ENCODE measurements at regions not wholly inside any gene's neighbourhood (a gene's known extent, or its start where the extent isn't known, plus 50 kb on each side); places are given as distances from the start of the nearest gene placed in this dataset.

GRCh38 chr3:70120357-70120966 is 120.9 kb downstream of the SAMMSON start:
- no peak overlapping the region for H3K27ac Mint-ChIP-seq (ENCODE audit: unreplicated experiment)
- DNase-seq = peak; percentile 88
- H3K27me3 Mint-ChIP-seq (ENCODE audit: unreplicated experiment) = no peaks in the 10 kb centered on the region
- H3K9me3 Mint-ChIP-seq (ENCODE audit: low read depth, unreplicated experiment) = no peaks in the 10 kb centered on the region
- no TSS peak for BruUV-seq (replicated peaks)
- intact Hi-C loops (cut with micrococcal nuclease; ENCODE audit: unreplicated experiment) = loop anchor here (1.0 to 2.0 kb wide), 2 partner anchors 18 to 239 kb away; no protein-coding TSS in a partner anchor
- peak; percentile 78 for TF ChIP-seq CTCF (IDR thresholded peaks at IDR 0.05; ENCODE audit: unreplicated experiment)
- no peaks in the 10 kb centered on the region for H3K36me3 Mint-ChIP-seq (ENCODE audit: insufficient read depth, unreplicated experiment)
- CTCF ChIA-PET = interaction anchor here (1.1 to 1.5 kb wide), 6 partner anchors 19 to 346 kb away, joined by 3 to 5 read pairs (median 3); no protein-coding TSS in a partner anchor
- H3K4me1 Mint-ChIP-seq (ENCODE audit: low read depth, unreplicated experiment) = no peaks in the 10 kb centered on the region
- H3K4me3 Mint-ChIP-seq (ENCODE audit: low read depth, unreplicated experiment) = no peak overlapping the region

GRCh38 chr3:70127192-70127591 is 127.7 kb downstream of the SAMMSON start:
- no peaks in the 10 kb centered on the region for H3K27me3 Mint-ChIP-seq (ENCODE audit: unreplicated experiment)
- no peak for TF ChIP-seq CTCF (IDR thresholded peaks at IDR 0.05; ENCODE audit: unreplicated experiment)
- no peak overlapping the region for H3K4me3 Mint-ChIP-seq (ENCODE audit: low read depth, unreplicated experiment)
- no peak for DNase-seq
- intact Hi-C loops (cut with micrococcal nuclease; ENCODE audit: unreplicated experiment) = no loop called here
- no peaks in the 10 kb centered on the region for H3K9me3 Mint-ChIP-seq (ENCODE audit: low read depth, unreplicated experiment)
- CTCF ChIA-PET = no interaction called here
- no TSS peak for BruUV-seq (replicated peaks)
- no peaks in the 10 kb centered on the region for H3K36me3 Mint-ChIP-seq (ENCODE audit: insufficient read depth, unreplicated experiment)
- H3K27ac Mint-ChIP-seq (ENCODE audit: unreplicated experiment) = no peak overlapping the region
- H3K4me1 Mint-ChIP-seq (ENCODE audit: low read depth, unreplicated experiment) = no peaks in the 10 kb centered on the region

- peaks cover 9% of the 10 kb centered on the region for H3K4me1 Mint-ChIP-seq (ENCODE audit: low read depth, unreplicated experiment)
- no peak for TF ChIP-seq CTCF (IDR thresholded peaks at IDR 0.05; ENCODE audit: unreplicated experiment)
- no peak overlapping the region for H3K27ac Mint-ChIP-seq (ENCODE audit: unreplicated experiment)
- no peaks in the 10 kb centered on the region for H3K27me3 Mint-ChIP-seq (ENCODE audit: unreplicated experiment)
- H3K4me3 Mint-ChIP-seq (ENCODE audit: low read depth, unreplicated experiment) = no peak overlapping the region
- no TSS peak for BruUV-seq (replicated peaks)
- intact Hi-C loops (cut with micrococcal nuclease; ENCODE audit: unreplicated experiment) = loop anchor here (5.0 kb wide), 1 partner anchor 125 kb away; no protein-coding TSS in a partner anchor
- H3K9me3 Mint-ChIP-seq (ENCODE audit: low read depth, unreplicated experiment) = peaks cover 4% of the 10 kb centered on the region
- H3K36me3 Mint-ChIP-seq (ENCODE audit: insufficient read depth, unreplicated experiment) = no peaks in the 10 kb centered on the region
- CTCF ChIA-PET = no interaction called here
- no peak for DNase-seq
Measured at GRCh38 chr3:70137366-70137765, 137.8 kb downstream of the SAMMSON start.

- CTCF ChIA-PET = no interaction called here
- no peak overlapping the region for H3K27ac Mint-ChIP-seq (ENCODE audit: unreplicated experiment)
- peaks cover 9% of the 10 kb centered on the region for H3K4me1 Mint-ChIP-seq (ENCODE audit: low read depth, unreplicated experiment)
- no peak for TF ChIP-seq CTCF (IDR thresholded peaks at IDR 0.05; ENCODE audit: unreplicated experiment)
- no peak overlapping the region for H3K4me3 Mint-ChIP-seq (ENCODE audit: low read depth, unreplicated experiment)
- intact Hi-C loops (cut with micrococcal nuclease; ENCODE audit: unreplicated experiment) = loop anchor here (2.0 to 5.0 kb wide), 2 partner anchors 18 to 124 kb away; no protein-coding TSS in a partner anchor
- H3K36me3 Mint-ChIP-seq (ENCODE audit: insufficient read depth, unreplicated experiment) = no peaks in the 10 kb centered on the region
- H3K27me3 Mint-ChIP-seq (ENCODE audit: unreplicated experiment) = no peaks in the 10 kb centered on the region
- BruUV-seq (replicated peaks) = no TSS peak
- DNase-seq = no peak
- H3K9me3 Mint-ChIP-seq (ENCODE audit: low read depth, unreplicated experiment) = peaks cover 4% of the 10 kb centered on the region
Measured at GRCh38 chr3:70138606-70139005, 139.1 kb downstream of the SAMMSON start.
